Naive thymus-derived CD4-positive, alpha-beta T cell (primary cell): ENCODE measurements at regions not wholly inside any gene's neighbourhood (a gene's known extent, or its start where the extent isn't known, plus 50 kb on each side); places are given as distances from the start of the nearest gene placed in this dataset.
A peak's percentile ranks its signal among the peaks of the same experiment; 100 is the strongest.
"Not testable (repeated sequence)": the region's sequence is repeated elsewhere in the genome, so short reads cannot be mapped to it uniquely, and the experiment has no call there.

Experiments used
- ATAC-seq: fragments of 150-1000 bp; cut with Tn5 transposase; 2 replicates; pipeline ENCODE4 v1.10.0; 2021; ENCODE audit warnings: mild to moderate bottlenecking, moderate library complexity
- CTCF ChIA-PET: fragments of 350-600 bp; sonication (Branson Sonifier 250); formaldehyde crosslinking; loops from one replicate; lab custom pipeline; 2021; ENCODE audit warnings: antibody characterized with exemption; lab: Charles Lee
- POLR2A ChIA-PET: fragments of 350-600 bp; sonication (Branson Sonifier 250); formaldehyde crosslinking; loops from one replicate; lab custom pipeline; 2021; ENCODE audit warnings: antibody characterized with exemption, inconsistent platforms; lab: Charles Lee
- DNase-seq, 9 donors: peaks; one replicate each; pipeline versions ENCODE4 v3.0.0 to v3.0.0-alpha.2; 2020 to 2022; ENCODE audit warnings: mixed read lengths in 1 of 9
- H3K27ac ChIP-seq: one replicate; pipeline ENCODE4 v1.7.0; 2013; ENCODE audit warnings: mild to moderate bottlenecking, low read depth, low read length, moderate library complexity
- H3K27me3 ChIP-seq, 2 donors: one replicate each; pipeline ENCODE4 v1.7.0; 2013; ENCODE audit warnings: low read length in 2 of 2, mild to moderate bottlenecking in 2 of 2, moderate library complexity in 2 of 2; ENCODE audit not compliant: control insufficient read depth in 2 of 2, insufficient read depth in 2 of 2
- H3K36me3 ChIP-seq, 3 experiments: 1 replicate in 2 of 3; 2 replicates in 1 of 3; pipeline ENCODE4 v1.7.0; 2013; ENCODE audit warnings: low read length in 3 of 3, mild to moderate bottlenecking in 3 of 3, moderate library complexity in 1 of 3; ENCODE audit not compliant: insufficient read depth in 3 of 3, control insufficient read depth in 2 of 3
- H3K4me1 ChIP-seq, 2 donors: one replicate each; pipeline ENCODE4 v1.7.0; 2013; ENCODE audit warnings: low read length in 2 of 2, mild to moderate bottlenecking in 2 of 2, moderate library complexity in 1 of 2; ENCODE audit not compliant: control insufficient read depth in 2 of 2, insufficient read depth in 2 of 2
- H3K4me3 ChIP-seq: 2 replicates; pipeline ENCODE4 v1.7.0; 2013; ENCODE audit warnings: mild to moderate bottlenecking, low read length
- H3K9me3 ChIP-seq, 3 experiments: 1 replicate in 2 of 3; 2 replicates in 1 of 3; pipeline ENCODE4 v1.7.0; 2013; ENCODE audit warnings: low read length in 3 of 3; ENCODE audit not compliant: control insufficient read depth in 2 of 3
- H3K27ac Mint-ChIP-seq, 9 donors: one replicate each; pipeline ENCODE4 v1.8.0; 2020 to 2022; ENCODE audit warnings: mixed read lengths in 9 of 9, mild to moderate bottlenecking in 8 of 9, moderate library complexity in 5 of 9, inconsistent platforms in 2 of 9
- H3K27me3 Mint-ChIP-seq, 5 donors: one replicate each; pipeline ENCODE4 v1.8.0; 2021 to 2022; ENCODE audit warnings: mixed read lengths in 5 of 5, mild to moderate bottlenecking in 1 of 5
- H3K36me3 Mint-ChIP-seq, 5 donors: one replicate each; pipeline ENCODE4 v1.8.0; 2020 to 2022; ENCODE audit warnings: mixed read lengths in 5 of 5, mild to moderate bottlenecking in 3 of 5, inconsistent platforms in 1 of 5
- H3K4me1 Mint-ChIP-seq, 7 donors: one replicate each; pipeline ENCODE4 v1.8.0; 2020 to 2022; ENCODE audit warnings: mixed read lengths in 7 of 7, mild to moderate bottlenecking in 3 of 7, inconsistent platforms in 1 of 7
- H3K4me3 Mint-ChIP-seq, 10 donors: one replicate each; pipeline ENCODE4 v1.8.0; 2020 to 2022; ENCODE audit warnings: mild to moderate bottlenecking in 10 of 10, mixed read lengths in 10 of 10, moderate library complexity in 6 of 10, inconsistent platforms in 2 of 10
- H3K9me3 Mint-ChIP-seq, 11 donors: one replicate each; pipeline ENCODE4 v1.8.0; 2020 to 2022; ENCODE audit warnings: mixed read lengths in 11 of 11, mild to moderate bottlenecking in 4 of 11, inconsistent platforms in 1 of 11, moderate library complexity in 1 of 11
- intact Hi-C, 2 donors: fragments of 100-400 bp; cut with micrococcal nuclease; formaldehyde crosslinking; loops; one replicate each; pipeline ENCODE4 v1.15.1; 2023

DNA sequence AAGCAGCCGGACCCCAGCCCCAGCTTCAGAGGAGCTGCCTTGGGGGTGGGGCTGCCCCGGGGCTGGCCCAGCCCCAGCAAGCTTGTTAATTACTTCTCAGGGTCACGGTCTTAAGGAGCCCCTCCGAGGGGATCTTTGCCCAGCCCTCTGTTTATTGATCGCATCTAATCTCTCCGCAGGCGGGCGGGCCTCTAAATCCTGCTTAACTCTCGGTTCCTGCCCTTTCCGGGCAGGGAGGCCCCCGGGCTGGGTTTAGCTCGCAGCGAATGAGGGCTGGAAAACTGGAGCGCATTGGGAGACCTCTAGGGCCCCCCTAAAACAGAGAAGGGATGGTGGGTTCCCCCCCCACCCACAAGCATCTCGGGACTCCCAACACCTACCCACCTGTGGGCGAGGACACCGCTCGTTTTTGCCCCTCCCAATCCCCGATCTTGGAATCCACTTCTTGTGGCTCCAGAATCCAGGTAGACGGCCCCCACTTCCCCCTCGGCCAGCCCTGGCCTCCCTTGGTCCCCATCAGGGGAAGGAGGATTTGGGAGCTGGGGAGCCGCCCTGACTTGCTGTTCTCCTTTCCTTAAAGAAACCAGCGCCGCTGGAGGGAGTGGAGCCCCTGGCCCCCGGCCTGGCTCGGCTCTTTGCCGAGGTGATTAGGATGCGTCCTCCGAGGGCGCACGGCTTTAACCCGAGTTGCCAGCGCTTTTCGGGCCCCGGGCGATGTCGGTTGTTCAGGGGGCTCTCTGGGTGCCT lies 59.5 kb upstream of the ADGRL1 start:
- H3K27me3 Mint-ChIP-seq, result peaks cover 0 to 8% (median 0%) of the 10 kb centered on the region in 5 donors

DNA sequence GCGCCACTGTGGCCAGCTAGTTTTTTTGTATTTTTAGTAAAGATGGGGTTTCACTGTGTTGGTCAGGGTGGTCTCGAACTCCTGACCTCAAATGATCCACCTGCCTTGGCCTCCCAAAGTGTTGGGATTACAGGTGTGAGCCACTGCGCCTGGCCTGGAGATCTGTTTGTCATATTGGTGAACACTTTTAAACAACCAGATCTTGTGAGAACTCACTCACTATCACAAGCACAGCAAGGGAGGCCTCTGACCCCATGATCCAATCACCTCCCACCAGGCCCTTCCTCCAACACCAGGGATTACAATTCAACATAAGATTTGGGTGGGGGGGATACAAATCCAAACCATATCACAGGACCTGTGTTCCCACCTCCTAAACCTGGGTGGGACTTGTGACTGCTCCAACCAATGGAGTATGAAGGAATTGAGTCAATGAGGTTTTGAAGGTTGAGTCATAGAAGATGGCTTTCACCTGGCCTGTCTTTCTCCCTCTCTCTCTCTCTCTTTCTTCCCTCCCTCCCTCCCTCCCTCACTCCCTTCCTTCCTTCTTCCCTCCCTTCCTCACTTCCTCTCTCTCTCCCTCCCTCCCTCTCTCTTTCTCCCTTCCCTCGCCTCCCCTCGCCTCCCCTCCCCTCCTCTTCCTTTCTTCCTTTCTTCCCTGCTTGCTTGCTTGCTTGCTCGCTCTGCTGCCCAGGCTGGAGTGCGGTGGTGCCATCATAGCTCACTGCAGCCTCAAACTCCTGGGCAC lies 50.1 kb upstream of the ADGRL1 start:
- H3K27me3 Mint-ChIP-seq, H3K4me1 ChIP-seq, H3K9me3 Mint-ChIP-seq, DNase-seq, H3K4me3 Mint-ChIP-seq, H3K36me3 ChIP-seq, intact Hi-C loops, H3K4me3 ChIP-seq, H3K27ac ChIP-seq, POLR2A ChIA-PET, H3K9me3 ChIP-seq, H3K36me3 Mint-ChIP-seq, H3K4me1 Mint-ChIP-seq, ATAC-seq, H3K27me3 ChIP-seq, CTCF ChIA-PET: not testable (repeated sequence)
- peak overlapping the region in 5 of 9 donors; percentile 6 to 62 (median 34) for H3K27ac Mint-ChIP-seq

More for the DNA sequence above, 59.5 kb upstream of the ADGRL1 start:
- Histone ChIP-seq H3K4me3 (no peak overlapping the region), H3K27ac (no peak overlapping the region), H3K4me1 (no peaks in the 10 kb centered on the region), H3K27me3 (no peaks in the 10 kb centered on the region), H3K36me3 (no peaks in the 10 kb centered on the region), H3K9me3 (no peaks in the 10 kb centered on the region)
- ChIA-PET CTCF (no interaction called here), POLR2A (interaction anchor here (0.7 to 0.8 kb wide), 2 partner anchors 424 to 1625 kb away, joined by 3 read pairs; no protein-coding TSS in a partner anchor)
- ATAC-seq, result no peak
- no peak for DNase-seq
- Mint-ChIP-seq H3K36me3 (no peaks in the 10 kb centered on the region), H3K4me1 (no peaks in the 10 kb centered on the region), H3K27ac (no peak overlapping the region), H3K4me3 (no peak overlapping the region), H3K9me3 (no peaks in the 10 kb centered on the region)
- intact Hi-C loops, result no loop called here
